CD4-positive, alpha-beta T cell treated with Interferon alpha-2 for 1 hour (primary cell): ENCODE measurements at regions not wholly inside any gene's neighbourhood (a gene's known extent, or its start where the extent isn't known, plus 50 kb on each side); places are given as distances from the start of the nearest gene placed in this dataset.
"Not testable (repeated sequence)": the region's sequence is repeated elsewhere in the genome, so short reads cannot be mapped to it uniquely, and the experiment has no call there.

ENCODE experiments used
- DNase-seq, 2 donors: peaks; one replicate each; pipeline ENCODE4 v3.0.0-alpha.2; 2020 to 2022

DNA sequence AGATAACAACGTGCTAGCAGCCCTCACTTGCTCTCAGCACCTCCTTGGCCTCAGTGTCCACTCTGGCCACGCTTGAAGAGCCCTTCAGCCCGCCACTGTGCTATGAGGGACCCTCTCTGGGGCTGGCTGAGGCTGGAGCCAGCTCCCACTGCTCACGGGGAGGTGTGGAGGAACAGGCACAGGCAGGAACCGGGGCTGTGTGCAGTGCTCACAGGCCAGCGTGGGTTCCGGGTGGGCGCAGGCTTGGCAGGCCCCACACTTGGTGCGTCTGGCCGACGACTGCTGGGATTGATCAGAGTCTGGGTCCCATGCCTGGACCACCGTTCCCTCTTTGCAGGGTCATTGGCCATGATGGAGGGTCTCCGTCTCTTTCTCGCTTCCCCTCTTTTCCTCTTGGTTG lies 194.3 kb upstream of the GRAMD2B start:
- DNase-seq, result no peak

DNA sequence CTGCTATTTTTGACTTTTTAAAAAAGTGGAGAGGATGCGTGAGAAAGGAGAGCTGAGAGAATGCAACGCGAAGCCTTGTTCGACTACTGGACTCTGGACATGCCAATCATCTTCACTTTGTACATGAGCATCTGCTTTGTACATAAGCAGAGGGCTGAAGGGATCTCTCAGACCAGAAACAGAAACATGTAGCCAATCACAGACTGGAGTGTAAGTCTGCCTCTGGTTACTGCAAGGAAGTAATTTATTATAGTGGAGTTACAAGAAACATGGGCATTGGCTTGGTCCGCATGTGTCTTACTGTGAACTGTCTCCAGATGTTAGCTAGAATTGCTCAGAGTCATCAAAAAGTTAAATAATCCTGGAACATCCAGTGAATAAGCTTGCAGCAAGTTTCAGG lies 190.0 kb upstream of the GRAMD2B start:
- DNase-seq, result no peak

DNA sequence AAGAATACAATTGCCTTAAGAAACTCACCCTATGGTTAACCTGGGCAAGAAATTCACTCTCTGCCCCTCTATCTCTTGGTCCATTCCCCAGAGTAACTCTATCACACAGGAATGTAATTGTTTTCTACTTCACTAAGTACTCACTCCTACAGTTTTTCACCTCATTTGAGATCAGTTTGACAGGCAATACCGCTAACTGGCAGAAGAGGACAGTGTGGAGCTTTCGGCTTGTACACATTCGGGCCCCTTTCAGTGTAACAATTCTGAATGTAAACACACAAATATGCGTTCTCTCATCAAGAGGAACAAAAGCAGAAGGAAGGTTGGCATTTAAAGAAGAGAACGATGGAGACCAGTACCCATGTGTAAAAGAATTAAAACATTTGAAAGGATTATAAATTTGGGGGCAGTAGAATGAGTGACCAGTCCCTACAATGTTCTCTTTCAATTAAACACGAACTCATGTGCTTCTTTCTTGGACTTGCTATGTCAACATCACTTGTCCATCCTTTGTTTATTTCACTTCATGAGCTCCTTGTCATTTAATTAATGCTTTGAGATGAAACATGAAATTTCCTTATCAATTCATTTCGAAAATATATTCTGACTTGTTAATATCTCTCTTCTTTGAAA lies 188.5 kb upstream of the GRAMD2B start:
- peak in 1 of 2 donors; percentile 6 for DNase-seq

DNA sequence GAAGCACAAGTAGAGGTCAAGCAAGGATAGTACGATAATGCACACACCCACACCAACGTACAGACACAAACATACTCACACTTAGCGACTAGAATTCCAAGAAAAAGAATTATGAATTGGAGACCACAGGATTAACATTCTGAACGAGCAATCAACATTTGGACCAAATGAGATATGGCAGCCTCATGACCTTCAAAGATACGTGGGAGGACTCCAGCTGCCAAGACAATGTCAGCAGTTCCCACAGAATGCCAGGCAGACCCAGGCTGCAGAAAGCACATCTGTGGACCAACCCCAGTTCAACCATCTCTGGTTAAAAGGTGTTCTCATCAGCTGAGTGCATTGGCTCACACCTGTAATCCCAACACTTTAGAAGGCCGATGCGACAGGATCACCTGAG lies 187.6 kb upstream of the GRAMD2B start:
- no peak for DNase-seq

DNA sequence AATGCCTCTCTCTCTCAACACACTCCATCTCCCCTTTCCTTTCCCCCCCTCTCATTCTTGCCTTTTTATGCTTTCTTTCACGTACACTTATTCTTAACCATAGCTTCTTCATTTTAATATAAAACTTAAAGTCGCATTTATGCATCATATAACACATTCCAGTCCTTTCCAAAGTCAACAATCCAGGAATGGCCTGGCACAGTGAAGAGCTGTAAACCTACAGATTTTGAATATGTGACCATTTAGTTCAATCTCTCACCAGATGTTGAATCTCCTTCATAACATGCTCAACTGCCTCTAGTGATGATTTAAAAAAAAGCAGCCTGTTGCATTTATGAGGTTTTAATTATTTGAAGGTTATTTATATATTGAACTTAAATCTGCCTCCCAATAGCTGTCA lies 186.2 kb upstream of the GRAMD2B start:
- DNase-seq, result no peak

DNA sequence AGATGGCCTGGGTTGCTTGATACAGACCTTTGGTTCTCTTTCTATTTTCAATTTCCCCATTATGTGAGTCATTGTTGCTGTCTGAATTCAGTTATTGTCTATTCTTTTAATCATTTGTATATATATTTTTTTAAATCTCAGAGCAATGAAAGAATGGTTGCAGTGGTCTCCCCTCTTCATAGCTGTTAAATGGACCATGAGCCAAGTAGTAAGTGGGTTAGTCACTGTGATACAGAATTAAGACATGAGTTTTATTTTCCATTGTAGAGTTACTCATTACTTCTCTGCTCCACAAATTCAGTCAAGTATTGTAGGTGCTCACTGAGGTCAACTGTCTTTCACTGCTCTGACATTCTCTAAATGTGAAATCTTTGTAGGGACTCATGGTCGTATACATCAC lies 174.6 kb upstream of the GRAMD2B start:
- DNase-seq, result no peak

DNA sequence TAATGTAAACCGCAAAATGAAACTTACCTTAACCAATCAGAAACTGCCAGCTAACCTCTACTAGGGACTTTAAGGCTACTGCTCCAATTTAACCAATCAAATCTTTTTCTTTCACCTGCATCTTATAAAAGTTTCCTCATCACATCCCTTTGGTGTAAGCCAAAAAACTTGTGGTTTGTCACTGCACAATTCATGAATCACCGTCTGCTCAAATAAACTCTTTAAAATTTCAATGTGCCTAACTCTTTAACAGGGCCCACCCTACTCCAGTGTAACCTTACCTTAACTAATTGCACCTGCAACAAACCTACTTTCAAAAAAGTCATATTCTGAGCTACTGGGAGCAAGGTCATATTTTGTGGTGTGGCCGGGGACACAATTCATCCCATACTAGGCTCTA lies 172.2 kb upstream of the GRAMD2B start:
- no peak for DNase-seq

DNA sequence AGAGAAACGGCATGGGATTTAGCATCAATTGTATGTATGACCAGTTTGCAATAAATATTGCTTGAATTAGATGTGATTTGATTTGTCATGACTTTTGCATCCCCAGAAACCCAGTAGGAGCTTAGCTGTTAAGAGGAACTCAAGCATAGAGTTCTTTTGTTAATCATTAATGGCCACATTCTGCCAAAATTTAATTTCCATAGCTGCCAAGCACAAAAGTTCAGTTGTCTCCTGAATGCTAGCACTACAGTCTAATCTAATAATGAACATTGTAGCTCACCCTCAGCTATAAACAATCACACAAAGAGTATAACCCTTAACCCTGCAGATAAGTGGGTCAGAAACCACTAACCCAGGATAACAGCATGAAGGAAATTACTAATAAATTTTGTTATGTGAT lies 169.8 kb upstream of the GRAMD2B start:
- no peak for DNase-seq

DNA sequence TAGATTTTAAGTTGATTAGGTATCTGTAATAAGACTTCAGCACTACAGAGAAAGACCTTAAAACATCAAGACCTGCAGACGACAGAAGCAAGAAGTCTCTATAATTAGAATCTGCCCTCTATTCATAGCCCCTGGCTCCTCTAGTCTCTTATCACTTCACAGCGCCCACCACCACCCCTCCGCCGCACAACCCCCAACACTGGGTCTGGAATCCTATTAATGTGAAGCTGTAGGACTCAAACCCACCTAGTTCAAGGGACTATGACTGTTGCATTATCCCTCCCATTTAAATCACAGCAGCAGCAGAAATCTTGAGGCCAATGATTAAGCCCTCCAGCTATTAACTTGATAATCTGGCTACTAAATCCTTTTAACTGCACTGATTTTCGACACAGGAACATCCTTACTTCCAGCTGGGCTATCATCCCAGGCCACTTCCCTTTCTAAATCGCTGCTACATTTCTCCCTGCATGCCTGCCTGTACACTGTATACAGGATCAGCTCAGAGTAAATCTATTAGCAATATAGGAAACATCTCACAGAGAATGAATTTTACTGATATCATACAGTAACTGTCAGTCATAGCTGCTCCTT lies 159.5 kb upstream of the GRAMD2B start:
- no peak for DNase-seq

DNA sequence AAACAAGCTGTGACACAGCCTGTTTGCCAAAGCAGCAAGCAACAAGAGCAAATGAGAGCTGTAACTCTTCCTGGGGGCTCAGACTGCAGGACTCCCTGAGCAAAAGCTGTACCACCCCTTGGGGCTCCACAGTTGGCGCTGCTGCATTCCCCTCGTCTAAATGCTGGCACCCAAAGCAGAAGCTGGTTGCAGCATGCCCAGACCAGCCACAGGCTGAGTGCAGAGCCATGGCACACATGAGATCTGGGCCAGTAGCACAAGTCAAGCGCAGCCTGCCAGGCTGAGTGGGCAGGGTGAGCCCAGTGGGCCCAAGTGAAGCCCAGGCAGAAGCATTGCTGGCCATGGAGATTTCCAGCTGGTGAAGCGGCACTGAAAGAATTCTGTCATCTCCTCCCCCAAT lies 157.3 kb upstream of the GRAMD2B start:
- no peak for DNase-seq

DNA sequence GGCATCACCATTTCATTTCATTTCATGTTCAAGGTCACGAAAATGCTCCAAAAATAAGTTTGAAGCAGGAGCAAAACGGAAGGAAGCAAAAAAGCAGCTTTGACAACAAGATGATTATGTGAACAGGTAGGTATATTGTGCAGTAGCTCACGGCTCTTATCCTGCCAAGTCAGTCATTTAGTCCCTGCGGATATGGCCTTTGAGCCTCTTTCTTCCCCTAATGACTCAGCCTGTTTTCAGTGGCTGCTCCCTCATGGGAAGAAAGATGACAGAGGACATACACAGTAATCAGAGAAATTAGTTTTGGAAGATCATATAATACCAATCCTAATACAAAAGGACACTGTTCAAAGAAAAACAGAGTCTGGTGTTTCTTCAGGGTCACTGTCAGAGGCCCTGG lies 155.8 kb upstream of the GRAMD2B start:
- DNase-seq, result no peak

DNA sequence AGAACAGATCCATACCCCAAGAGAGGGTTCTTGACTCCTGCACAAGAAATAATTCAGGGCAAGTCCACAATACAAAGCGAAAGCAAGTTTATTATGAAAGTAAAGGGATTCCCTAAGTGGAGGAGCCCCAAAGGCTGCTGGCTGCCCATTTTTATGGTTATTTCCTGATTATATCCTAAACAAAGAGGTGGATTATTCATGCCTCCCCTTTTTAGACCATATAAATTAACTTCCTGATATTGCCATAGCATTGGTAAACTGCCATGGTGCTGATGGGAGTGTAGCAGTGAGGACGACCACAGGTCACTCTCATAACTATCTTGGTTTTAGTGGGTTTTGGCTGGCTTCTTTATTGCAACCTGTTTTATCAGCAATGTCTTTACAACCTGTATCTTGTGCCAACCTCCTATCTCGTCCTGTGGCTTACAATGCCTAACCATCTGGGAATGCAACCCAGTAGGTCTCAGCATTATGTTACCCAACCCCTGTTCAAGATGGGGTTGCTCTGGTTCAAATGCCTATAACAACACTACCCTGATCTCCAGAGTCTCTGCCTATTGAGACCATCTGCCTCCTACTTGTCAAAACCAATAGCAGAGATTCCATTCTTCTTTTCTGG lies 154.4 kb upstream of the GRAMD2B start:
- no peak for DNase-seq

DNA sequence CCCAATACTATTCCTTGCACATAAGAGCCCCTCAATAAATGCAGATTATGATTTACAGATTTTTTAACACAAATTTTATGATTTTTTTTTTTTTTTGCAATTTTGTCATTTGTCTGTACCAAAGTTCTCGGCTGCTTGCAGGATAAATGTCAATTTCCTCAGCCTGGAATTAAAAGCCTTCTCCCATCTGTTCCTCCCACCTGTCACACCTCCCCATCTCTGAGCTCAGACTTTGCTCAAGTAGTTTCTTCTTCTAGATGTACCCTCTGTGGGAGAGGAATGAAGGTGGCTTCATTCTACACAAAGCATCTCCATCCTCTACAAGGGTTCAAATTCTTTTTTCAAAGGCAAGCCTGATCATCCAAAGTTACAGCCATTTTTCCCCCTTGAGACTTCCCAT lies 153.7 kb upstream of the GRAMD2B start:
- DNase-seq, result no peak

DNA sequence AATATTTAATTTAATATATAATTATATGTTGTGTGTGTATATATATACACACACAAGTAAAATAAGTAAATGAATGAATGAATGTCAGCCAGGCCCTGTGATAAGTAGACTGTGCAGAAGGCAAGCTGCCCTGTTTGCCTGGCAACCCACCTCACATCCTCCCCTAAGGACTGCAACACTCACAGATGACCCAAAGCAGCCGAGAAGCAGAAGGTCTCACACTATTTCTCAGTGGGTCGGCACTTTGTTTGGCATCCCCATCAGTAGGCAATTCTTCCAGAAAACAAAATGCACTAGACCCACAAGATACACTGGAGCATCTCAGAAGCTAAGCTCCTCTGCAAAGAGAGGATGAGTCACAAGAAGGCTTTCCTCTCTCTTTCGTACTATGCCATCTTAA lies 152.1 kb upstream of the GRAMD2B start:
- no peak for DNase-seq

DNA sequence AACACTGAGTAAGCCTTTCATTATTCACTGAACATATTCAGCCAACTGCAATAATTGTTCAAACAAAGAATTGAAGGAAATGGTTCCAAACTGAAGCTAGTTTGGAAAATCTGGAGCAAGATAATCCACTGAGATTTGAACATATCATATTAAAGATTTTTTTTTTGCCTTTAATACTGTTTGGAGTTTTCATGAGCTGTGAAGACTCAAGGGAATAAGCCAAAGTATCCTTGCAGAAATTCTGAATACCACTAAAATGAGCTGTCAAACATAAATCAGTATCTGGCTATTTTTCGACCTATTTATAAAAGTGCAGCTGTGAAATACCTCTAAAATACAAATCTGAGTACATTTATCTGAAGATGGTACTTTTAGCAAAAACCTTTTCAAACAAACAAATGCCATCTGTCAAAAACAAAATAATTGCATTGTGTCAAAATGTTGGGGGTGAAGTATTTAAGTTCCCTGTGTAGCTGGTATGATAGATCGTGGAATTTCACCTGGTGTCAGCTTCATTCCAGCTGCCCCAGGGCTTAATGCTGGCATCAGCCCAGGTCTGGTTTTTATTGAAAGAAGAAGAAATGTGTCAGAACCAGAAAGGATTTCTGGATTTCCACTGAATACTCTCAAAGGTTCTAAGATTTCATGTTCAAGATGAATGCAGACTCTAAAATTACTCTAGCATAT lies 149.0 kb upstream of the GRAMD2B start:
- DNase-seq, result no peak

DNA sequence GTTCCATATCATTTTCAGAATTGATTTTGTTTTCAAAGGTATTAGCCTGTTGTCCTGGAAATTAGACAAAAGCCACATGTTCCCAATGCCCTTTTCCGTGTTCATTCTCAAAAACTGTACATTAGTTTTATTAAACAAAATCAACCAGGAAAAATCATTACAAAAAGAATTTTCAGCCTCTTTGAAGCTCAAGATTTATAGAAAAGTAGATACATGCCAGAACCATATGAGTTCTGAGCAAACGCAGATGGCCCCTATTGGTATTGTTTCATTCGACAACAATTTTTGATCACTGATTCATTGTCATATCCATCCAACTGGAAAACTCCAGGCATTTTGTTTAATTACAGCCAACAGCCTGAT lies 148.5 kb upstream of the GRAMD2B start:
- no peak for DNase-seq

DNA sequence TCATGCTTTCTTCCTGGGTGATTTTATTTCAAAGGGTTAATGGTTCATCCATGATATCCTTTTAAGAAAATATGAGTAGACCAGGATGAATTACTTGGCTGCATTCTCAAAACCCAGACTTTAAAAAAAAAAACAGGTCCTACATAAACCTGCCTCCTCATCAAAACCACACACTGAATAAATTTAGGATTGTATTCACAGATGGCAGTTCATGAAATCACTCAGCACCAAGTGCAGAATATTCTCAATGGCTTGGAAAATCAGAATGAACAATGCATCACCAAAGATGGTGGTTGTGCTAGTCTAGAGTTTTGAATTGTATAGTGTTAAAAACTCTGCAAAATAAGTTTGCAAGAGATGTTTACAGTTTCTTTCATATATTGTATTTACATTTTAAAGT lies 145.4 kb upstream of the GRAMD2B start:
- DNase-seq, result no peak

DNA sequence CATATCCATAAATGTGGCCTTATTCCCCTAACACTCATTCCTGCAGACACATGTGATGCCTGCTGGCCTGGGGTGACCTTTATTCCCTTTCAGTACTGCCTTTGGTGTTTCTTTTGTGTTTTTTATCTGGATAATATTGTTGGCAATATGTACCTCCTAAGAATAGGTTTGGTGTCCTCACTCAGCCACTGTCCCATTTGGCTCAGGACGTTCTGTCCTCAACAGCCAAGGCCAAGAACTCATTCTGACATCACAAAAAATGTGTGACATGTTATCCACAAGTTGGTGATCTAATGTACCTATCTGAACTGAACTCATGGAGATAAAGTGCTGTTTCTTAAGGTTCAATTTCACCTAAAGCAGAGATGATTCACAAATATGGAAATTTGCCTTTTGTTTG lies 142.9 kb upstream of the GRAMD2B start:
- no peak for DNase-seq

DNA sequence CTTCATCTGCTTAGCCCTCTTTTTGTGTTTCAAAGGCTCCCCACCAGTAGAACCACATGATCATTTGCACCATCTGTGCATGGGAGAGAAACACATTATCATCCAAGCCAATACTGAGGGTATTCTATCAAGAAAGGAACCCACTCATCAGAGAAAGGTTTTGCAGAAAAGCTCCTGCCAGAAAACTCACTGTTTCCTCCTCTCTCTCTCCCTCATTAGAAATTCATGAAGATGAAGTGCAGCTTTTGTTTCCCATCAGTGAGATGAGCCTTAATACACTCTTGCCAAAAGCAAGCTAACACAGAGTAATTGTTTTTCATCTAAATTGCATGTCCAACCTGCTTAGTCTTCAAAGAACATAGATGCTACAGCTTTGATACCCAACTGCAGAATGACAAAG lies 142.4 kb upstream of the GRAMD2B start:
- DNase-seq, result no peak

DNA sequence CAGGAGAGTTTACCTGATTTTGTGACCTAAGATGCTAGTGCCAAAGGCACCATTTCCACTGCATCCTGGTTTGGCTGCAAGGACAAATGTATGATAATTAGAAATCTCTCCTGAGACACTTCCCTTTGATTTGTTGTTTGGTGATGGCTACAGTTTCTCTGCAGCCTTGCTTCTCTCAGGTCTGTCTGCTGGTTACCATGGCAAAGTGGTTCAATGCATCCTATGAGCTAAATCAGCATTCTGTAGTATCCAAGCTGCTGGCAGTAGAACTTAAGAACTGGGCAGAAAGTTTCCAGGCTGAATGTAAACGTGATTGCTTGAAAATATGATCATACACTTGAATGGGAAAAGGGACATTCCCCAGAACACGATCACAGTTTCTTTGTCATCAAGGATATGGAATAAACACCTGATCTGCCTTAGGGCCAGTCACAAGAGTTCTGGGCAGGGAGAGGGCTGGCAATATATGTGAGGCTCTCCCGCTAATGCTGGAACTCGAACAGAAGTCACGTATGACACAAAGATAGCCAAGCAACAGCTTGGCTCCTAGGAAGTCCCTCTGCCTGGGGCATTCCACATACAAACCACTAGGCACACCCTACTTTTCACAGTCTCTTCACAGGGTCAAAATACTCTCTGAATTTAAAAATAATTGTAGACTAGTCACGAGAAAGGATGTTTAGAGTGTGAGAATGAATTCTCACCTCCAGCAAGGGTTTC lies 138.1 kb upstream of the GRAMD2B start:
- no peak for DNase-seq

DNA sequence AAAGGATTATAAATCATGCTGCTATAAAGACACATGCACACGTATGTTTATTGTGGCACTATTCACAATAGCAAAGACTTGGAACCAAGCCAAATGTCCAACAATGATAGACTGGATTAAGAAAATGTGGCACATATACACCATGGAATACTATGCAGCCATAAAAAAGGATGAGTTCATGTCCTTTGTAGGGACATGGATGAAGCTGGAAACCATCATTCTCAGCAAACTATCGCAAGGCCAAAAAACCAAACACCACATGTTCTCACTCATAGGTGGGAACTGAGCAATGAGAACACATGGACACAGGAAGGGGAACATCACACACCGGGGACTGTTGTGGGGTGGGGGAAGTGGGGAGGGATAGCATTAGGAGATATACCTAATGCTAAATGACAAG lies 127.1 kb upstream of the GRAMD2B start:
- DNase-seq, result not testable (repeated sequence)

DNA sequence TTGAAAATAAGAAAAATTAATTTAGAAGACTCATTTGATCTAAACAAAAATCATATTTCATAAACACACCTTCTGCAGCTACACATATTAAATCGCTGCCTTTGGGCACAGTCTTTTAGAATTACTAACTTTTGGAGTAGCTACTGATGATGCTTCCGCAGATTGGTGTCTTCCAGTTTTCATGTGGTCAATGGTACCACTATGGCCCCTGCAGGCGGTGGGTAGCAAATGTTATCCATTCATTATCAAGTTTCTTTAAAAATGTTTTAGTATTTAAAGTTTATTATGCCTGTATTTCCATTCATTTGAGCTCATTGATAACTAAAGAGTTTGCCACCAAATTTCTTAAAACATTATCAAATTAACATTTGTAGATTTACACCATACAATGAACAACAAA lies 122.9 kb upstream of the GRAMD2B start:
- no peak for DNase-seq

DNA sequence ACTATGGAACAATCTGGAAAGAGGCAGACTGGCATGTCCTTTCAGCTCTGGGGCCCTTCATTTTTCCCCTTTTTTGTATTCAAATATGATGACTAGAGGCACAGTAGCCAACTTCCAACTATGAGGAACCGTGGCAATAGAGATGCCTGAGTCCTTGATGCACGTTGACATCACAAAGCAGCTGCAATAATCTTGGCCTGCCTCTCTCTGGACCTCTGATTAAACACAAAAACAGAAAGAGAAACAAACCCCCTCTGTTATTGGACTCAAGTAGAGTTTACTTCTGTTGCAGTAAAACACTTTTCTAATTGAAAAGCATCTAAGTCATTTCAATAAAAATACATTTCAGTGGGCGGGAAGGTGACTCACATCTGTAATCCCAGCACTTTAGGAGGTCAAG lies 122.2 kb upstream of the GRAMD2B start:
- no peak for DNase-seq

DNA sequence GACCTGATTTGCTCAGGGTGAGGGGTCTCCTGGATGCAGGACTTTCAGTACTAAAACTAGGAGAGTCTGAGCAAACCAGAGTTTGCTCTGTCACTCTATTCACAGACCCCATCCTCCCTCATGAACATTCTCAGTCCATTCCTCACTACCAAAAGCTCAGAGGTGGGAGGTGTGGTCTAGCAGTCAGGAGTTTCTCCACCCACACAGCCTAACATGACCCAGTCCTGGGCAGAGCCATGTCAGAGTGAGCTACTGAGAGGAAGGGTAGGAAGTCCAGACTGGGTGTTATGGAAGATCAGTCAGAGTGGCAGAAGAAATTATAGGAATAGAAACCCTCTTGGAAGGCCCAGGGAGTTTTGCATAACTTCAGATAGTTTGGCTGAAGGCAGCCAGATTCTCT lies 113.3 kb upstream of the GRAMD2B start:
- DNase-seq, result no peak
